ENCODE measurements at regions not wholly inside any gene's neighbourhood (a gene's known extent, or its start where the extent isn't known, plus 50 kb on each side); places are given as distances from the start of the nearest gene placed in this dataset.

DNA sequence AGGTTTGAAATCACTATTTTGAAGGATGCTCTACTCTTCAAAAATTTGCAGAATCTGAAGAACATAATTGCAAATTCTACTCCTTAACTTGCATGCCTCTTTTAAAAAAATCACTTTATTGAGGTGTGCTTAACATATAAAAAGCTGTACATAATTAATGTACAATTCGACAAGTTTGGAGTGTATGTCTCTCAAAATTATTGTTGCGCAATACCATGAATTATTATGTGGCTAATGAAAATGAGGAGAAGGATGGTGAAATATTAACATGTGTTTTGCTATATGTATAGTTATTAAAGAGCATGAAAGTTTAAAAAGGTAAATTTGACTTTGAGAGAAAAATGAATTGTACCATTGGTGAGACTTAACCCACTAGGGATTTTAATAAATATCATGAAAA is 187.2 kb upstream of the MALRD1 start:
- H3K27ac ChIP-seq: no peak overlapping the region
- no peak for TF ChIP-seq ZFX (IDR thresholded peaks at IDR 0.05; ENCODE audit: borderline replicate concordance)
- TF ChIP-seq, protein P1, sequence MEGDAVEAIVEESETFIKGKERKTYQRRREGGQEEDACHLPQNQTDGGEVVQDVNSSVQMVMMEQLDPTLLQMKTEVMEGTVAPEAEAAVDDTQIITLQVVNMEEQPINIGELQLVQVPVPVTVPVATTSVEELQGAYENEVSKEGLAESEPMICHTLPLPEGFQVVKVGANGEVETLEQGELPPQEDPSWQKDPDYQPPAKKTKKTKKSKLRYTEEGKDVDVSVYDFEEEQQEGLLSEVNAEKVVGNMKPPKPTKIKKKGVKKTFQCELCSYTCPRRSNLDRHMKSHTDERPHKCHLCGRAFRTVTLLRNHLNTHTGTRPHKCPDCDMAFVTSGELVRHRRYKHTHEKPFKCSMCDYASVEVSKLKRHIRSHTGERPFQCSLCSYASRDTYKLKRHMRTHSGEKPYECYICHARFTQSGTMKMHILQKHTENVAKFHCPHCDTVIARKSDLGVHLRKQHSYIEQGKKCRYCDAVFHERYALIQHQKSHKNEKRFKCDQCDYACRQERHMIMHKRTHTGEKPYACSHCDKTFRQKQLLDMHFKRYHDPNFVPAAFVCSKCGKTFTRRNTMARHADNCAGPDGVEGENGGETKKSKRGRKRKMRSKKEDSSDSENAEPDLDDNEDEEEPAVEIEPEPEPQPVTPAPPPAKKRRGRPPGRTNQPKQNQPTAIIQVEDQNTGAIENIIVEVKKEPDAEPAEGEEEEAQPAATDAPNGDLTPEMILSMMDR (IDR thresholded peaks at IDR 0.05): no peak

- H3K27ac ChIP-seq: no peak overlapping the region
- TF ChIP-seq ZFX (IDR thresholded peaks at IDR 0.05; ENCODE audit: borderline replicate concordance): no peak
- TF ChIP-seq, protein P1 (IDR thresholded peaks at IDR 0.05): no peak
Observed at GRCh38 chr10:18866852-18867251, 181.7 kb upstream of the MALRD1 start.

DNA sequence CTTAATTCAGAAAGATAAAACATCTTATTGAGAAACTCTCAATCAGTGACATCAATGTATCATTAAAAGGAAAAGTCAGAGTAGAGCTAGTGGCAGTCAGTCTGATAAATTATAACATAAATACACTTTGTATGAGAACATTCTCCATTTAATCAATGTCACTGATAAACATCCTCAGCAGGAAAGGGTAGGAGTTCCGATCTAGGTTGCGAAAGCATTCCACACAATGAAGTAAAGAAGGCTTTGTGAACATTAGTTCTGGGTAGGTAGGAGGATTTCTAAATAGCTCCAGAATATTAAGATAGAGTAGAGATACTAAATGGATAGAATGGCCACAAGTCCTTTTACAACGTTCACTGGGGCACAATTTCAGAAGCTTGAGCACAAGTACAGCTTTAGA is 179.7 kb upstream of the MALRD1 start:
- TF ChIP-seq, protein P1 (IDR thresholded peaks at IDR 0.05): no peak
- no peak for TF ChIP-seq ZFX (IDR thresholded peaks at IDR 0.05; ENCODE audit: borderline replicate concordance)

DNA sequence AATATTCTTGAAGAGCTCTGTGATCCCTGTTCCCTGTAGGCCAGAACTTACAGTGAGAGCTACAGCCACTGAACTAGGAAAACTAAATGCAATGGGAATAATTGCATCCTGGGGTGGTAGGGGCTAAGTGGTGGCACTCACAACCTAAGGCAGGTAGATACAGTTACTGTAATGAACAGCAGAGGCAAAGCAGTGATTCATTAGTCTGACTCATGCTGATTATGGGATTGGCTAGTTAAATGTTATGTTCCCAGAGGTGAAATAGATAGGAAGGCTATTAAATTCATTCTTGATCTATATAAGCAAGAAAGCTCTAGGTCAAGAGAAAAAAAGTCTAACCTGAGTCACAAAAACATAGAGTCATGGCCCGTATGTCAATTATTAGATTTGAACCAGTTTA is 173.1 kb upstream of the MALRD1 start:
- TF ChIP-seq ZFX (IDR thresholded peaks at IDR 0.05; ENCODE audit: borderline replicate concordance): no peak
- TF ChIP-seq, protein P1 (IDR thresholded peaks at IDR 0.05): no peak

More for the DNA sequence above, 179.7 kb upstream of the MALRD1 start:
- no peak overlapping the region for H3K27ac ChIP-seq

GRCh38 chr10:18879284-18879683 is 169.3 kb upstream of the MALRD1 start:
- TF ChIP-seq, protein P1 (IDR thresholded peaks at IDR 0.05): no peak
- TF ChIP-seq ZFX (IDR thresholded peaks at IDR 0.05; ENCODE audit: borderline replicate concordance): no peak
- H3K27ac ChIP-seq: no peak overlapping the region

More for the DNA sequence above, 173.1 kb upstream of the MALRD1 start:
- H3K27ac ChIP-seq: no peak overlapping the region

GRCh38 chr10:18880530-18880929 is 168.1 kb upstream of the MALRD1 start:
- TF ChIP-seq, protein P1 (IDR thresholded peaks at IDR 0.05): no peak
- no peak for TF ChIP-seq ZFX (IDR thresholded peaks at IDR 0.05; ENCODE audit: borderline replicate concordance)
- no peak overlapping the region for H3K27ac ChIP-seq

GRCh38 chr10:18886102-18886501 is 162.5 kb upstream of the MALRD1 start:
- TF ChIP-seq ZFX (IDR thresholded peaks at IDR 0.05; ENCODE audit: borderline replicate concordance): no peak
- TF ChIP-seq, protein P1 (IDR thresholded peaks at IDR 0.05): no peak
- H3K27ac ChIP-seq: no peak overlapping the region
